ENCODE measurements at regions not wholly inside any gene's neighbourhood (a gene's known extent, or its start where the extent isn't known, plus 50 kb on each side); places are given as distances from the start of the nearest gene placed in this dataset.

- TF ChIP-seq, protein P1, sequence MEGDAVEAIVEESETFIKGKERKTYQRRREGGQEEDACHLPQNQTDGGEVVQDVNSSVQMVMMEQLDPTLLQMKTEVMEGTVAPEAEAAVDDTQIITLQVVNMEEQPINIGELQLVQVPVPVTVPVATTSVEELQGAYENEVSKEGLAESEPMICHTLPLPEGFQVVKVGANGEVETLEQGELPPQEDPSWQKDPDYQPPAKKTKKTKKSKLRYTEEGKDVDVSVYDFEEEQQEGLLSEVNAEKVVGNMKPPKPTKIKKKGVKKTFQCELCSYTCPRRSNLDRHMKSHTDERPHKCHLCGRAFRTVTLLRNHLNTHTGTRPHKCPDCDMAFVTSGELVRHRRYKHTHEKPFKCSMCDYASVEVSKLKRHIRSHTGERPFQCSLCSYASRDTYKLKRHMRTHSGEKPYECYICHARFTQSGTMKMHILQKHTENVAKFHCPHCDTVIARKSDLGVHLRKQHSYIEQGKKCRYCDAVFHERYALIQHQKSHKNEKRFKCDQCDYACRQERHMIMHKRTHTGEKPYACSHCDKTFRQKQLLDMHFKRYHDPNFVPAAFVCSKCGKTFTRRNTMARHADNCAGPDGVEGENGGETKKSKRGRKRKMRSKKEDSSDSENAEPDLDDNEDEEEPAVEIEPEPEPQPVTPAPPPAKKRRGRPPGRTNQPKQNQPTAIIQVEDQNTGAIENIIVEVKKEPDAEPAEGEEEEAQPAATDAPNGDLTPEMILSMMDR (IDR thresholded peaks at IDR 0.05 in 4 of 5, conservative IDR thresholded peaks at IDR 0.05 in 1 of 5) = no peak
- no peak for TF ChIP-seq POLR2A (IDR thresholded peaks at IDR 0.05)
- DNase-seq = no peak
- H3K4me3 ChIP-seq = no peak overlapping the region
- in situ Hi-C loops (cut with MboI; ENCODE audit: low sequenced_read_pairs in 4 of 4) = no loop called here
- no peaks in the 10 kb centered on the region for H3K27me3 ChIP-seq
- H3K36me3 ChIP-seq = no peaks in the 10 kb centered on the region
- H3K4me1 ChIP-seq = no peaks in the 10 kb centered on the region
- intact Hi-C loops (cut with DNase I; ENCODE audit: low total_unique reads) = no loop called here
- no peak for ATAC-seq
- no peaks in the 10 kb centered on the region for H3K9me3 ChIP-seq
- H3K27ac ChIP-seq = no peak overlapping the region
These were observed 157.0 kb downstream of the CBLL2 start for GRCh38 chrX:22429704-22430103.

GRCh38 chrX:22430701-22431100 is 158.0 kb downstream of the CBLL2 start:
- DNase-seq (no peak), ATAC-seq (no peak)
- H3K27ac ChIP-seq = no peak overlapping the region
- TF ChIP-seq, protein P1 (IDR thresholded peaks at IDR 0.05 in 4 of 5, conservative IDR thresholded peaks at IDR 0.05 in 1 of 5) = no peak
- TF ChIP-seq POLR2A (IDR thresholded peaks at IDR 0.05) = no peak
- H3K4me1 ChIP-seq = no peaks in the 10 kb centered on the region
- H3K4me3 ChIP-seq = no peak overlapping the region
- no peaks in the 10 kb centered on the region for H3K9me3 ChIP-seq
- in situ Hi-C loops (cut with MboI; ENCODE audit: low sequenced_read_pairs in 4 of 4) = no loop called here
- H3K36me3 ChIP-seq = no peaks in the 10 kb centered on the region
- no peaks in the 10 kb centered on the region for H3K27me3 ChIP-seq
- intact Hi-C loops (cut with DNase I; ENCODE audit: low total_unique reads) = no loop called here

DNA sequence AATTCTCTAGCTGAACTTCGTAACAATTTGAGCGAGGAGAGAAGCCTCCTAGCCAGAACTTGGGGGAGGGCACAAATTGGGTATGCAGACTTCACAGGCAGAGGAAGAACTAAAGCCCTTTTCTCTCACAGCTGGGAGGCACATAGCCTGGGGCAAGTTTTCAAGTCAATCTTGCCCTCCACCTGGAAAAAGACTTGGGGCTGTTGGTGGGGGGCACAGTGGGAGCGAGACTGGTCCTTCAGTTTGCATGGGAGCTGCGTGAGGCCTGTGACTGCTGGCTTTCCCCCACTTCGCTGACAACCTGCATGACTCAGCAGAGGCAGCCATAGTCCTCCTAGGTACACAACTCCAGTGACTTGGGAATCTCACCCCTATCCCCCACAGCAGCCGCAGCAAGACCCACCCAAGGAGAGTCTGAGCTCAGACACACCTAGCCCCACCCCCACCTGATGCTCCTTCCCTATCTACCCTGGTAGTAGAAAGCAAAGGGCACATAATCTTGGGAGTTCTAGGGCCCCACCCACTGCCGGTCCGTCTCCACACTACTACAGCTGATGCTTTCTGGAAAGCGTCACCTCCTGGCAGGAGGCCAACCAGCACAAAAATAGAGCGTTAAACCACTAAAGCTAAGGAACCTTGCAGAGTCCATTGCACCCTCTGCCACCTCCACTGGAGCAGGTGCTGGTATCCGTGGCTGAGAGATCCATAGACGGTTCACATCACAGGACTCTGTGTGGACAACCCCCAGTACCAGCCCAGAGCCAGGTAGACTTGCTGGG is 160.8 kb downstream of the CBLL2 start:
- Histone ChIP-seq H3K4me3 (no peak overlapping the region), H3K9me3 (no peaks in the 10 kb centered on the region), H3K27me3 (no peaks in the 10 kb centered on the region), H3K36me3 (no peaks in the 10 kb centered on the region), H3K27ac (no peak overlapping the region), H3K4me1 (no peaks in the 10 kb centered on the region)
- TF ChIP-seq, protein P1 (IDR thresholded peaks at IDR 0.05 in 4 of 5, conservative IDR thresholded peaks at IDR 0.05 in 1 of 5) = no peak
- TF ChIP-seq POLR2A (IDR thresholded peaks at IDR 0.05) = no peak
- in situ Hi-C loops (cut with MboI; ENCODE audit: low sequenced_read_pairs in 4 of 4) (no loop called here), intact Hi-C loops (cut with DNase I; ENCODE audit: low total_unique reads) (no loop called here)
- DNase-seq (no peak), ATAC-seq (no peak)

DNA sequence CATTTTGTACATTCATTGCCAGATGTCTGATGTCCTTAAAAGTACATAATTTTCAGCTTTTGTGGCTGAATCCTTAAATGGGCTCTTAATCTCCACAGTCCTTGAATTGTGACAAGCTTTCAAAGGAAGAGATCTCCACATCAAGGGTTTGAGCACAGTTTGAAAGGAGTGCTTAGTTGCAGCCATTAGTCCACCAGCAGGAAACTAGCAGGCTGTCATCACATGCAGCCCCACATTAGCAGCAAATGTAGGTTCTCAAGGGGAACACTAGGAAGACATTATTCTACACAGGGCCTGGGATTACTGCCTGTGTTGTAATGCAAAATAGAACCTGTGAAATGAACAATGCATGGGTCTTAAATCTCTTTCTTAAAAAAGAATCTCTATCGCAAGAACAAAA is 173.2 kb downstream of the CBLL2 start:
- no peak for DNase-seq
- TF ChIP-seq, protein P1 (IDR thresholded peaks at IDR 0.05 in 4 of 5, conservative IDR thresholded peaks at IDR 0.05 in 1 of 5) = no peak
- no peak for TF ChIP-seq POLR2A (IDR thresholded peaks at IDR 0.05)
- H3K36me3 ChIP-seq = no peaks in the 10 kb centered on the region
- H3K4me1 ChIP-seq = no peaks in the 10 kb centered on the region
- intact Hi-C loops (cut with DNase I; ENCODE audit: low total_unique reads) = no loop called here
- H3K27me3 ChIP-seq = no peaks in the 10 kb centered on the region
- no peak for ATAC-seq
- no peaks in the 10 kb centered on the region for H3K9me3 ChIP-seq
- in situ Hi-C loops (cut with MboI; ENCODE audit: low sequenced_read_pairs in 4 of 4) = no loop called here
- no peak overlapping the region for H3K27ac ChIP-seq
- no peak overlapping the region for H3K4me3 ChIP-seq

DNA sequence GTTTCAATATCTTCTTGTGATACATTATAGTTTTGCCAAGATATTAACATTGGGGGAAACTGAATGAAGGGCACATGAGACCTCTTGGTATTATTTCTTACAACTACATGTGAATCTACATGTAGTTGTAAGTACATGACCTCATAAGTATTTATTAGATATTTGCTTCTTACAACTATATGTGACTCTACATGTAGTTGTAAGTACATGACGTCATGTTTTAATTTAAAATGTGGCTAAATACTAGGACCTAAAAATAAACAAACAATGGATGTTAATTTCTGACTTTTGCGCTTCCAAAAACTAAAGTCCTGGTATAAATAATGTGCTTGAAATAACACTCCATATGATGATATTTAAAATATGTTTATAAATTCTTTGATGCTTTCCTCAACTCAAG is 190.2 kb downstream of the CBLL2 start:
- Histone ChIP-seq H3K27ac (no peak overlapping the region), H3K9me3 (no peaks in the 10 kb centered on the region), H3K36me3 (no peaks in the 10 kb centered on the region), H3K4me1 (no peaks in the 10 kb centered on the region), H3K4me3 (no peak overlapping the region), H3K27me3 (no peaks in the 10 kb centered on the region)
- intact Hi-C loops (cut with DNase I; ENCODE audit: low total_unique reads) = no loop called here
- in situ Hi-C loops (cut with MboI; ENCODE audit: low sequenced_read_pairs in 4 of 4) = no loop called here
- TF ChIP-seq POLR2A (IDR thresholded peaks at IDR 0.05) = no peak
- TF ChIP-seq, protein P1 (IDR thresholded peaks at IDR 0.05 in 4 of 5, conservative IDR thresholded peaks at IDR 0.05 in 1 of 5) = no peak
- ATAC-seq (no peak), DNase-seq (no peak)

Data from gastrocnemius medialis (tissue), 4 donors.